Neural progenitor cell (in vitro differentiated cells): ENCODE measurements at regions not wholly inside any gene's neighbourhood (a gene's known extent, or its start where the extent isn't known, plus 50 kb on each side); places are given as distances from the start of the nearest gene placed in this dataset.

Experiments used
- DNase-seq: peaks from one replicate; pipeline ENCODE4 v3.0.0-alpha.2; 2016; ENCODE audit warnings: low spot score
- H2AFZ ChIP-seq: fragments of 200-600 bp; sonication (generic); replicated peaks from 2 replicates; pipeline ENCODE4 v1.6.1; 2016; ENCODE audit warnings: antibody characterized with exemption
- H3F3A ChIP-seq: fragments of 200-600 bp; sonication (generic); 2 replicates; pipeline ENCODE4 v1.6.1; 2016; ENCODE audit warnings: antibody characterized with exemption, low read depth
- H3K27ac ChIP-seq: fragments of 200-600 bp; sonication (generic); 2 replicates; pipeline ENCODE4 v1.5.1; 2016; ENCODE audit warnings: mild to moderate bottlenecking
- H3K27me3 ChIP-seq: fragments of 200-600 bp; sonication (generic); 2 replicates; pipeline ENCODE4 v1.6.1; 2016; ENCODE audit warnings: mild to moderate bottlenecking, moderate library complexity
- H3K36me3 ChIP-seq: fragments of 200-600 bp; sonication (generic); 2 replicates; pipeline ENCODE4 v1.5.1; 2016
- H3K4me1 ChIP-seq: fragments of 200-600 bp; sonication (generic); 2 replicates; pipeline ENCODE4 v1.6.1; 2016; ENCODE audit warnings: mixed run types
- H3K4me2 ChIP-seq: fragments of 200-600 bp; sonication (generic); 2 replicates; pipeline ENCODE4 v1.6.1; 2016
- H3K4me3 ChIP-seq: fragments of 200-600 bp; sonication (generic); 2 replicates; pipeline ENCODE4 v1.5.1; 2016
- H3K79me2 ChIP-seq: fragments of 200-600 bp; sonication (generic); 2 replicates; pipeline ENCODE4 v1.6.1; 2016; ENCODE audit warnings: low read depth
- H3K9ac ChIP-seq: fragments of 200-600 bp; sonication (generic); 2 replicates; pipeline ENCODE4 v1.6.1; 2016
- H3K9me3 ChIP-seq: fragments of 200-600 bp; sonication (generic); 2 replicates; pipeline ENCODE4 v1.5.1; 2016; ENCODE audit warnings: low read depth
- H4K20me1 ChIP-seq: fragments of 200-600 bp; sonication (generic); 2 replicates; pipeline ENCODE4 v1.6.1; 2016; ENCODE audit warnings: low read depth
- H3K27ac Mint-ChIP-seq: 3 replicates; pipeline ENCODE4 v1.8.0; 2021; ENCODE audit warnings: mixed read lengths
- H3K27me3 Mint-ChIP-seq: 2 replicates; pipeline ENCODE4 v1.8.0; 2022; ENCODE audit warnings: low read depth, mild to moderate bottlenecking, inconsistent platforms, moderate library complexity, mixed read lengths; ENCODE audit not compliant: insufficient read depth
- H3K36me3 Mint-ChIP-seq: 3 replicates; pipeline ENCODE4 v1.8.0; 2021; ENCODE audit warnings: mixed read lengths
- H3K4me1 Mint-ChIP-seq: 3 replicates; pipeline ENCODE4 v1.8.0; 2021; ENCODE audit warnings: mixed read lengths
- H3K4me3 Mint-ChIP-seq: 3 replicates; pipeline ENCODE4 v1.8.0; 2021; ENCODE audit warnings: mild to moderate bottlenecking, moderate library complexity, mixed read lengths
- H3K9me3 Mint-ChIP-seq: 3 replicates; pipeline ENCODE4 v1.8.0; 2020; ENCODE audit warnings: mixed read lengths
- CTCF ChIP-seq: fragments of 200-600 bp; sonication (generic); IDR thresholded peaks from 2 replicates; pipeline ENCODE4 v1.5.1; 2017; ENCODE audit warnings: antibody characterized with exemption, mild to moderate bottlenecking
- EZH2 ChIP-seq: fragments of 200-600 bp; sonication (generic); IDR thresholded peaks from 2 replicates; pipeline ENCODE4 v1.6.1; 2017; ENCODE audit warnings: antibody characterized with exemption, mild to moderate bottlenecking, moderate library complexity
- EZH2phosphoT487 ChIP-seq: fragments of 200-600 bp; sonication (generic); IDR thresholded peaks from 2 replicates; pipeline ENCODE4 v1.6.1; 2017; ENCODE audit warnings: antibody characterized with exemption

GRCh38 chr15:25087137-25087536 lies 132.3 kb downstream of the SNRPN start:
- Histone ChIP-seq H3K9me3 (no peaks in the 10 kb centered on the region), H3K36me3 (no peaks in the 10 kb centered on the region), H4K20me1 (no peaks in the 10 kb centered on the region), H3K79me2 (peaks cover 72% of the 10 kb centered on the region), H3K4me1 (no peaks in the 10 kb centered on the region), H3K27ac (no peak overlapping the region), H2AFZ (no peak overlapping the region), H3K4me2 (no peak overlapping the region), H3K27me3 (no peaks in the 10 kb centered on the region), H3K4me3 (no peak overlapping the region), H3F3A (no peaks in the 10 kb centered on the region), H3K9ac (no peak overlapping the region)
- peaks cover 92% of the 10 kb centered on the region for H3K36me3 Mint-ChIP-seq
- H3K27ac Mint-ChIP-seq = no peak overlapping the region
- no peaks in the 10 kb centered on the region for H3K4me1 Mint-ChIP-seq
- DNase-seq = no peak
- no peak for TF ChIP-seq CTCF
- no peak for TF ChIP-seq EZH2phosphoT487
- TF ChIP-seq EZH2 = no peak
- peaks cover 10% of the 10 kb centered on the region for H3K27me3 Mint-ChIP-seq
- H3K9me3 Mint-ChIP-seq = peaks cover 93% of the 10 kb centered on the region
- H3K4me3 Mint-ChIP-seq = no peak overlapping the region

DNA sequence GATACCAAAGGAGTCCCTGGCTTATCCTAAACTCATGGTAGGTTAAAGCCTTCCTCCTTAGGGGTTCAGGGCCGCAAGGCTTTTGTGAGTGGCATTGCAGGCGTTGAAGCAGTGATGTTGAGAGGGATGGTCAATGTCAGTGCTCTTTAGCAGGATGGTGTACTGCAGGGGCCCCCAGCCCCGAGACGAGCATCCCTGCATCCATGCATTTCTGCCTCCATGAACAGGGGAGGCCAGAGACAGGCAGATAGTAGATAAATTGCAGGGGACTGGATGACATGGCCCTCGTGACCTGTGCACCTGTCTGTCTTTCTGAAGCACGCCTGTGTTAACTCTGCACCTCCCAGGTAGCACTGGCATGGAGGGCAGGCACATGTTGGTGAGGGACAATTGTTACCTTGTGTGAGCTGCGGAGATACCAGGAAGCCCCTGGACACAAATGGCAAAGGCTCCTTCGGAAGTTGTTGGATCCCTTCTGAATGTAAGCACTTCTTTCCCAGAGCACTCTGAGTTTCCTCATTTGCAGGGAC lies 133.5 kb downstream of the SNRPN start:
- Histone ChIP-seq H3K4me1 (no peaks in the 10 kb centered on the region), H2AFZ (no peak overlapping the region), H3K27ac (no peak overlapping the region), H3K9ac (no peak overlapping the region), H3K27me3 (no peaks in the 10 kb centered on the region), H4K20me1 (no peaks in the 10 kb centered on the region), H3K4me2 (no peak overlapping the region), H3K36me3 (no peaks in the 10 kb centered on the region), H3F3A (no peaks in the 10 kb centered on the region), H3K9me3 (no peaks in the 10 kb centered on the region), H3K4me3 (no peak overlapping the region), H3K79me2 (peaks cover 65% of the 10 kb centered on the region)
- peaks cover 8% of the 10 kb centered on the region for H3K27me3 Mint-ChIP-seq
- H3K36me3 Mint-ChIP-seq = peaks cover 91% of the 10 kb centered on the region
- peaks cover 90% of the 10 kb centered on the region for H3K9me3 Mint-ChIP-seq
- H3K4me1 Mint-ChIP-seq = no peaks in the 10 kb centered on the region
- H3K4me3 Mint-ChIP-seq = no peak overlapping the region
- H3K27ac Mint-ChIP-seq = no peak overlapping the region
- DNase-seq = no peak
- TF ChIP-seq CTCF (no peak), EZH2phosphoT487 (no peak), EZH2 (no peak)

- Mint-ChIP-seq H3K27ac (no peak overlapping the region), H3K4me1 (no peaks in the 10 kb centered on the region), H3K9me3 (peaks cover 86% of the 10 kb centered on the region), H3K27me3 (peaks cover 8% of the 10 kb centered on the region), H3K4me3 (no peak overlapping the region), H3K36me3 (peaks cover 88% of the 10 kb centered on the region)
- no peaks in the 10 kb centered on the region for H3K9me3 ChIP-seq
- no peak overlapping the region for H2AFZ ChIP-seq
- no peak overlapping the region for H3K27ac ChIP-seq
- no peak overlapping the region for H3K4me3 ChIP-seq
- H4K20me1 ChIP-seq = no peaks in the 10 kb centered on the region
- no peak overlapping the region for H3K9ac ChIP-seq
- no peak for DNase-seq
- H3K4me1 ChIP-seq = no peaks in the 10 kb centered on the region
- no peak for TF ChIP-seq EZH2phosphoT487
- TF ChIP-seq EZH2 = no peak
- no peak for TF ChIP-seq CTCF
- H3K79me2 ChIP-seq = peaks cover 53% of the 10 kb centered on the region
- no peak overlapping the region for H3K4me2 ChIP-seq
- no peaks in the 10 kb centered on the region for H3K36me3 ChIP-seq
- H3K27me3 ChIP-seq = no peaks in the 10 kb centered on the region
- no peaks in the 10 kb centered on the region for H3F3A ChIP-seq
Observed at GRCh38 chr15:25089577-25089976, 134.8 kb downstream of the SNRPN start.
